PC-3 (cell line): ENCODE measurements at regions not wholly inside any gene's neighbourhood (a gene's known extent, or its start where the extent isn't known, plus 50 kb on each side); places are given as distances from the start of the nearest gene placed in this dataset.

Experiments
- ATAC-seq: fragments of 200-7000 bp; cut with Tn5 transposase; 2 replicates; pipeline ENCODE4 v1.9.1; 2020; ENCODE audit warnings: mild to moderate bottlenecking, moderate library complexity
- BruUV-seq: library from RNA; stranded (reverse); fragments of 400-500 nt; replicated peaks from 2 replicates; lab custom pipeline; 2021; lab: Mats Ljungman, UMichigan
- CTCF ChIA-PET: fragments of 300-600 bp; sonication (Branson Sonifier 250); formaldehyde crosslinking; loops from one replicate; lab custom pipeline; 2022; ENCODE audit warnings: antibody characterized with exemption; lab: Charles Lee
- POLR2A ChIA-PET: fragments of 300-600 bp; sonication (Branson Sonifier 250); formaldehyde crosslinking; loops from one replicate; lab custom pipeline; 2022; ENCODE audit warnings: antibody characterized with exemption; ENCODE audit not compliant: unreplicated experiment; lab: Charles Lee
- DNase-seq: peaks from one replicate; pipeline ENCODE4 v3.0.0-alpha.2; 2015
- H2AFZ ChIP-seq: fragments of 300-600 bp; sonication (generic); 2 replicates; pipeline ENCODE4 v1.6.0; 2016; ENCODE audit warnings: antibody characterized with exemption, low read length
- H3F3A ChIP-seq: fragments of 300-600 bp; sonication (generic); one replicate; pipeline ENCODE4 v1.6.0; 2017; ENCODE audit warnings: antibody characterized with exemption, low read length, control low read depth, mild to moderate bottlenecking; ENCODE audit not compliant: unreplicated experiment
- H3K27ac ChIP-seq: fragments of 300-600 bp; sonication (generic); 2 replicates; pipeline ENCODE4 v1.5.1; 2016; ENCODE audit warnings: mild to moderate bottlenecking, low read length
- H3K27me3 ChIP-seq: fragments of 300-600 bp; sonication (generic); 2 replicates; pipeline ENCODE4 v1.6.1; 2016; ENCODE audit warnings: low read length, mixed read lengths
- H3K36me3 ChIP-seq: fragments of 300-600 bp; sonication (generic); 2 replicates; pipeline ENCODE4 v1.6.1; 2016; ENCODE audit warnings: low read depth, mixed run types, low read length, mixed read lengths
- H3K4me1 ChIP-seq: fragments of 300-600 bp; sonication (generic); 2 replicates; pipeline ENCODE4 v1.5.1; 2016; ENCODE audit warnings: low read length; ENCODE audit not compliant: insufficient read depth
- H3K4me2 ChIP-seq: fragments of 300-600 bp; sonication (generic); 2 replicates; pipeline ENCODE4 v1.6.0; 2016; ENCODE audit warnings: low read length
- H3K4me3 ChIP-seq: fragments of 300-600 bp; sonication (generic); 2 replicates; pipeline ENCODE4 v1.5.1; 2016; ENCODE audit warnings: mild to moderate bottlenecking, low read length, mixed read lengths
- H3K79me2 ChIP-seq: fragments of 300-600 bp; sonication (generic); 2 replicates; pipeline ENCODE4 v1.6.1; 2017; ENCODE audit warnings: low read length, mixed read lengths
- H3K9ac ChIP-seq: fragments of 300-600 bp; sonication (generic); 2 replicates; pipeline ENCODE4 v1.6.0; 2016; ENCODE audit warnings: mild to moderate bottlenecking, low read length
- H3K9me2 ChIP-seq: fragments of 300-600 bp; sonication (generic); replicated peaks from 2 replicates; pipeline ENCODE4 v1.6.1; 2016; ENCODE audit warnings: mixed run types, low read length, mixed read lengths
- H3K9me3 ChIP-seq: fragments of 300-600 bp; sonication (generic); 2 replicates; pipeline ENCODE4 v1.6.1; 2016; ENCODE audit warnings: low read length, mixed read lengths
- H4K20me1 ChIP-seq: fragments of 300-600 bp; sonication (generic); 2 replicates; pipeline ENCODE4 v1.6.1; 2016; ENCODE audit warnings: low read length, mixed read lengths
- CTCF ChIP-seq: fragments of 300-600 bp; sonication (generic); conservative IDR thresholded peaks from 2 replicates; pipeline ENCODE4 v1.5.1; 2017; ENCODE audit warnings: antibody characterized with exemption, low read depth, mild to moderate bottlenecking, low read length
- EZH2 ChIP-seq: fragments of 300-600 bp; sonication (generic); IDR thresholded peaks from one replicate; pipeline ENCODE4 v1.6.1; 2017; ENCODE audit warnings: antibody characterized with exemption, mild to moderate bottlenecking, low read length; ENCODE audit not compliant: unreplicated experiment
- EZH2phosphoT487 ChIP-seq: fragments of 300-600 bp; sonication (generic); IDR thresholded peaks from 2 replicates; pipeline ENCODE4 v1.6.1; 2018; ENCODE audit warnings: mild to moderate bottlenecking, antibody characterized with exemption, low read length, borderline replicate concordance
- intact Hi-C: fragments of 100-400 bp; cut with micrococcal nuclease; formaldehyde crosslinking; loops from 2 replicates; pipeline ENCODE4 v1.9.0; 2023

DNA sequence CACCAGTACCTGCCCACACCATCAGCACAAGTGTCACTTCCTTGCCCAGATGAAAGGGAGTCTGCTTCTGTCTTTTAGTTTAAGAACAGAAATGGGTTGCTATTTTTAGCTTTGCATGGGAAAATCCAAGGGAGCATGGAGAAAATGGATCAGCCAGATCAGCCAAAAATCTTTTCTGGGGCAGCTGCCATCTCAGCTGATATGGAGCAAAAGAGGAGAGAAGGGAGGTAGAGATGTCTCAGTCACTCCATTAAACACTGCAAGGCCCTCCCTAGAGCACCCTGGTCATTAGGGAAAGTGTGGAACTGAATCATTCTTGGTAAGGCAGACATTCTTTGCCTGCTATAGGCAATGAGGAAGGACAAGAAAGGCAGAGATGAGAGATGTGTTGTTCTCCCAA lies 79.9 kb downstream of the CTAGE1 start:
- Histone ChIP-seq H4K20me1 (no peaks in the 10 kb centered on the region), H3K9ac (no peak overlapping the region), H3K4me1 (peaks cover 5% of the 10 kb centered on the region), H3K27me3 (no peaks in the 10 kb centered on the region), H3K9me2 (no peaks in the 10 kb centered on the region), H2AFZ (no peak overlapping the region), H3K9me3 (no peaks in the 10 kb centered on the region), H3F3A (no peaks in the 10 kb centered on the region), H3K36me3 (no peaks in the 10 kb centered on the region), H3K4me2 (no peak overlapping the region), H3K79me2 (no peaks in the 10 kb centered on the region), H3K4me3 (no peak overlapping the region), H3K27ac (no peak overlapping the region)
- no peak for TF ChIP-seq EZH2phosphoT487
- TF ChIP-seq CTCF: no peak
- no peak for ATAC-seq
- BruUV-seq: no TSS peak
- no peak for DNase-seq
- intact Hi-C loops: no loop called here
- POLR2A ChIA-PET: no interaction called here
- CTCF ChIA-PET: no interaction called here

DNA sequence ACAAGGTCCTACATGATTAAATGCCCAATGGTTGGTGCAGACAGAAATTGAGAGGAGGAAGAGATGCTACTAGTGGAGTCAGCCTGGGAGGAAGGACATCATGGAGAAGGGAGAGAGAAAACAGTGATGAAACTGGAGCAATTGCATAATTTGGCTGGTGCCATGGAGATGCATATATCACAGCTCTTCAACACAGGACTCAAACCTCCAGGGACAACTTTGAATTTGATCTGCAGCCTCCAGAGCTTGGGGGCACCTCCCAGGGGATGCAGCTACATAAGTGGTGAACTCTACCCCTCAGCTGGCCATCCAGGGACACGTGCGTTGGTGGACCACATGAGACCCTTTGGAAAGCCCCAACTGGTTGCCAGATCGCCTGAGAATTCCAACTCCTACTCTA lies 80.4 kb downstream of the CTAGE1 start:
- ATAC-seq: no peak
- POLR2A ChIA-PET: no interaction called here

DNA sequence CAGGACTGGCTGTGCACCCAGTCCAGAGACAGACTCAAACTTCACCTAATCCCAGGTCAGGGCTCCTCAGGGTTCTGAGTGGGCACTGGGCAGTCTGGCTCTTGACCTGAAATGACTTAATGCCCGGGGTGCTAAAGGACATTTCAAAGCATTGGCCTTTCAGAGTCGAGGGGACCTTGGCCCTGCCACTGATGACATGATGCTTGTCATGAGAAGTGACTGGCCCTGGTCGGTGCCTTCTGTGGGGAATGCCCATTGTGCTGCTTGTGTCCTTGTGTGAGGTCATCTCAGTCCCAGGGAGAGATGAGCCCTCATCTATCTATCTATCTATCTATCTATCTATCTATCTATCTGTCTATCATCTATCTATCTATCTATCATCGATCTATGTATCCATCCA lies 81.3 kb downstream of the CTAGE1 start:
- Histone ChIP-seq H3F3A (no peaks in the 10 kb centered on the region), H3K79me2 (no peaks in the 10 kb centered on the region), H3K4me2 (no peak overlapping the region), H3K27ac (no peak overlapping the region), H3K27me3 (no peaks in the 10 kb centered on the region), H3K36me3 (no peaks in the 10 kb centered on the region), H3K9me2 (no peaks in the 10 kb centered on the region), H3K4me3 (no peak overlapping the region), H2AFZ (no peak overlapping the region), H3K4me1 (no peaks in the 10 kb centered on the region), H3K9ac (no peak overlapping the region), H3K9me3 (no peaks in the 10 kb centered on the region), H4K20me1 (no peaks in the 10 kb centered on the region)
- DNase-seq: no peak
- intact Hi-C loops: no loop called here
- no TSS peak for BruUV-seq
- POLR2A ChIA-PET: no interaction called here
- TF ChIP-seq EZH2 (no peak), EZH2phosphoT487 (no peak), CTCF (no peak)
- ATAC-seq: no peak
- CTCF ChIA-PET: no interaction called here

More for the DNA sequence above, 80.4 kb downstream of the CTAGE1 start:
- no peak overlapping the region for H3K4me2 ChIP-seq
- no TSS peak for BruUV-seq
- H3F3A ChIP-seq: no peaks in the 10 kb centered on the region
- no peaks in the 10 kb centered on the region for H3K9me3 ChIP-seq
- H3K4me3 ChIP-seq: no peak overlapping the region
- intact Hi-C loops: no loop called here
- no peak for DNase-seq
- H4K20me1 ChIP-seq: no peaks in the 10 kb centered on the region
- no peak overlapping the region for H3K9ac ChIP-seq
- H3K9me2 ChIP-seq: no peaks in the 10 kb centered on the region
- CTCF ChIA-PET: no interaction called here
- H2AFZ ChIP-seq: no peak overlapping the region
- H3K27ac ChIP-seq: no peak overlapping the region
- no peaks in the 10 kb centered on the region for H3K36me3 ChIP-seq
- H3K4me1 ChIP-seq: peaks cover 4% of the 10 kb centered on the region
- no peaks in the 10 kb centered on the region for H3K27me3 ChIP-seq
- TF ChIP-seq EZH2 (no peak), CTCF (no peak), EZH2phosphoT487 (no peak)
- no peaks in the 10 kb centered on the region for H3K79me2 ChIP-seq
